ENCODE measurements at regions not wholly inside any gene's neighbourhood (a gene's known extent, or its start where the extent isn't known, plus 50 kb on each side); places are given as distances from the start of the nearest gene placed in this dataset.

- in situ Hi-C loops (cut with HindIII; ENCODE audit: low sequenced_read_pairs): no loop called here
These were observed 62.4 kb upstream of the CDCA7L start for GRCh38 chr7:22008087-22008486.

GRCh38 chr7:22005151-22005550, 59.5 kb upstream of the CDCA7L start:
- in situ Hi-C loops (cut with HindIII; ENCODE audit: low sequenced_read_pairs): no loop called here

- in situ Hi-C loops (cut with HindIII; ENCODE audit: low sequenced_read_pairs): no loop called here
These were observed 57.0 kb upstream of the CDCA7L start for GRCh38 chr7:22002726-22003125.

- in situ Hi-C loops (cut with HindIII; ENCODE audit: low sequenced_read_pairs): no loop called here
These were observed 55.8 kb upstream of the CDCA7L start for GRCh38 chr7:22001345-22002004.

GRCh38 chr7:21999896-22000295, 54.2 kb upstream of the CDCA7L start:
- in situ Hi-C loops (cut with HindIII; ENCODE audit: low sequenced_read_pairs): no loop called here

DNA sequence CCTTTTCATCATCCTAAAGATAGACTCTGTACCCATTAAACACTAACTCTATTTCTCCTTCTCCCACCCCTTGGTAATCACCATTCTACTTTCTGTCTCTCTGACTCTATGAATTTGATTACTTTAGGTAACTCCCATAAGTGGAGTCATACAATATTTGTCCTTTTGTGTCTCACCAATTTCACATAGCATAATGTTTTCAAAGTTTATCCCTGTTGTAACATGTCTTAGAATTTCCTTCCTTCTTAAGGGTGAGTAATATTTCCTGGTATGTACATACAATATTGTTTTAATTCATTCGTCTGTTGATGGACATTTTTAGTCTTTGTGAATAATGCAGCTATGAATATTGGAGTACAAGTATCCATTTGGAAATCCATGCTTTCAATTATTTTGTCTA, 50.9 kb upstream of the CDCA7L start:
- in situ Hi-C loops (cut with HindIII; ENCODE audit: low sequenced_read_pairs): no loop called here
